ENCODE measurements at regions not wholly inside any gene's neighbourhood (a gene's known extent, or its start where the extent isn't known, plus 50 kb on each side); places are given as distances from the start of the nearest gene placed in this dataset.

- TF ChIP-seq POLR2A (IDR thresholded peaks at IDR 0.05), result no peak
- TF ChIP-seq CTCF (IDR thresholded peaks at IDR 0.05), result no peak
These were observed 534.2 kb downstream of the CCSER2 start for GRCh38 chr10:84862551-84862950.
